Stromal cell of bone marrow (primary cell): ENCODE measurements at regions not wholly inside any gene's neighbourhood (a gene's known extent, or its start where the extent isn't known, plus 50 kb on each side); places are given as distances from the start of the nearest gene placed in this dataset.
A peak's percentile ranks its signal among the peaks of the same experiment; 100 is the strongest.

Experiments used
- DNase-seq: peaks from one replicate; pipeline ENCODE4 v3.0.0-alpha.2; 2012; ENCODE audit warnings: low read depth

- DNase-seq = no peak
Observed at GRCh38 chr7:130998993-130999602, 265.1 kb upstream of the KLF14 start.

- no peak for DNase-seq
Observed at GRCh38 chr7:130999926-131000325, 265.9 kb upstream of the KLF14 start.

- no peak for DNase-seq
Observed at GRCh38 chr7:131000389-131000788, 266.4 kb upstream of the KLF14 start.

- no peak for DNase-seq
Observed at GRCh38 chr7:131000873-131001272, 266.9 kb upstream of the KLF14 start.

GRCh38 chr7:131002600-131002999 is 268.6 kb upstream of the KLF14 start:
- no peak for DNase-seq

- no peak for DNase-seq
Observed at GRCh38 chr7:131003634-131004033, 269.6 kb upstream of the KLF14 start.

- no peak for DNase-seq
Observed at GRCh38 chr7:131004371-131004770, 270.4 kb upstream of the KLF14 start.

GRCh38 chr7:131007439-131008330 is 273.7 kb upstream of the KLF14 start:
- peak; percentile 69 for DNase-seq

- no peak for DNase-seq
Observed at GRCh38 chr7:131008840-131009711, 275.1 kb upstream of the KLF14 start.

- no peak for DNase-seq
Observed at GRCh38 chr7:131010029-131010716, 276.2 kb upstream of the KLF14 start.

- peak; percentile 57 for DNase-seq
Observed at GRCh38 chr7:131010717-131011431, 276.9 kb upstream of the KLF14 start.

GRCh38 chr7:131011432-131011742 is 277.4 kb upstream of the KLF14 start:
- no peak for DNase-seq

GRCh38 chr7:131011976-131012375 is 278.0 kb upstream of the KLF14 start:
- peak; percentile 67 for DNase-seq

GRCh38 chr7:131012477-131013031 is 278.5 kb upstream of the KLF14 start:
- DNase-seq = no peak

GRCh38 chr7:131013716-131014115 is 279.7 kb upstream of the KLF14 start:
- no peak for DNase-seq

GRCh38 chr7:131014906-131015656 is 281.1 kb upstream of the KLF14 start:
- DNase-seq = no peak

GRCh38 chr7:131015657-131015958 is 281.6 kb upstream of the KLF14 start:
- DNase-seq = no peak

- DNase-seq = no peak
Observed at GRCh38 chr7:131016230-131016629, 282.2 kb upstream of the KLF14 start.

GRCh38 chr7:131019351-131019750 is 285.3 kb upstream of the KLF14 start:
- DNase-seq = no peak

- no peak for DNase-seq
Observed at GRCh38 chr7:131020759-131021261, 286.8 kb upstream of the KLF14 start.
